GM18511 (cell line): ENCODE measurements at regions not wholly inside any gene's neighbourhood (a gene's known extent, or its start where the extent isn't known, plus 50 kb on each side); places are given as distances from the start of the nearest gene placed in this dataset.

Source experiments
- ATAC-seq: cut with Tn5 transposase; IDR thresholded peaks from one replicate; pipeline ENCODE4 v1.9.1; 2021; ENCODE audit warnings: mild to moderate bottlenecking, moderate library complexity; ENCODE audit not compliant: unreplicated experiment

DNA sequence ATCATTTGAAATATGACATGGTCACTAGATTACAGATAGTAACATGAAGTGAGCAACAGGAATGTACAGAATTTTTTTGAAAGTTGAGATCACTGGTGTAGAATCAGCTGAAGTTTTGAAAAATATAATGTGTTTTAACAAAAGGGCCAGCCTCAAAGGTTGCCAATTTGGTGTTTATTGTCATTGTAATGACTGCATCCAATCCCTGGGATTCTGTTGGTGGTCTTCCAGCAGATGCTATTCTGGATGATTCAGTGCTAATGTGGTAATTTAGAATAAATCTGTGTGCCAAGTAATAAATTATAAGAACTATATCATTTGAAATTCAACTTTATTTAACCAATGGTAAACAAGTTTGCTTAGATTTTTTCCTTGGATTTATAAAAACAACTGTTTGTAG, 436.4 kb upstream of the PKN2 start:
- ATAC-seq = no peak

DNA sequence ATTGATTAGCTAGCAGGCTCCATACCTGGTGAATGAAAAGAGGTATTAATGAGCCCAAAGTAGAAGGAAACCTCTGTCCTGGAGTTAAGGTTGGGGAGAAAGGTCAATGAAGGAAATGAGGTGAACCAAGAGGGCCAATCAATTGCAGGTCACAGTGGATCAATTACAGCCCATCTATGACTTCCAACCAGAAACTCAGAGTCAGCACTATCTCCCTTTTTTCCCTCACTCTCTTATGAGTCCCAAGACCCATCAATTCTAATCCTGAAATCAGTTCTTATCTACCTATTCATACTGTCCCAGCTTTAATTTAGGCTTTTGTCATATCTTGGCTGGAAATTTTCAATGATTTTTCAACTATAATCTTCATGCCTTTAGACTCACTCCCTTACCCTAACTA, 433.2 kb upstream of the PKN2 start:
- ATAC-seq = no peak

DNA sequence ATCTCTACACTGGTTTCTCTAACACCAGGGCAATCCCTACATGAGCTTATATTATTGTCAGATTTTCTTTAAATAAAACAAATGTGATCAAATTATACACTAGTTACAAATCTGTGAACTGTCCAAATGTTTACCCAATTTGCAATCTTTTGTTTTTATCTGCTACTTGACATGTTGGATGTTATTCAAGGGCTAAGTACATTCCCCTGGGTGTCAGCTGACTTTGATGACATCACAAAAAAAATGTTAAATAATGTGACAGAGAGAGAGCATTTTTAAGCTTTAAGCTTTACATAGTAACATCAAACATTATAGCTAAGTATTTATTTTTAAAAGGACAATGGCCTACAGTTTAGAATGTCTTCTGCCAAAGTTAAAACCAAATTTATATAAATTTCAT, 431.3 kb upstream of the PKN2 start:
- no peak for ATAC-seq

DNA sequence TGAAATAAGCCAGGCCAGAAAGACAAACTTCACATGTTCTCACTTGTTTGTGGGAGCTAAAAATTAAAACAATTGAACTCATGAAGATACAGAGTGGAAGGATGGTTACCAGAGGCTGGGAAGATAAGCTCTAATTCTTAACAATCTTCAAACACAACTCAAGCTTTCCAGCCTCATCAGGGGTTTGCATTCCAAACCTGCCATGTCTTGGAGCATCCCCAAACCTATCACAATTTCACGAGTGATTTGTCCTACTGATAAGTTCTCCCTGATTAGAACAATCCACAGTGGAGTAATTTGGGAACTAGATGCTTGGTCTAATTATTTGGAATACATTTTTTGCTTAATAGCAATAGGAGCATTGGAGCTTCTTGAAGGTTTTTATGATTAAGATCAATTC, 418.5 kb upstream of the PKN2 start:
- ATAC-seq = no peak

DNA sequence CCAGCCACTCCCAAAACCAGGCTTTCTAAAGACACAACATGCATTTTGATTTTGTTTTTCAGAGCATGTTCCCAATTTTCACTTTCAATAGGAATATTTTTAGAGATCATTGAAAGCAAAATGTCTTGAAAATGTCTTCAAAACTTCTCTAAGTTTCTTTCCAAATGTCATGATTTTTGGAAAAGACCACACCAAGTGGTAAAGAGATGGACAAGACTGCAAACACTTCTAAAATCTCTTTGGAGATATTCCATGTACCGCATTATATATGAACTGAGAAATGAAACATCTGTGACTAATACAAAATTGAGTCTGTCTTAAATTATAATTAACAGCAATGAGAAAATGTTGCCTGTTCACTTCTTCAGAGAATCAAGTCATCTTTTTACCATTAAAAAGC, 418.0 kb upstream of the PKN2 start:
- ATAC-seq = no peak

DNA sequence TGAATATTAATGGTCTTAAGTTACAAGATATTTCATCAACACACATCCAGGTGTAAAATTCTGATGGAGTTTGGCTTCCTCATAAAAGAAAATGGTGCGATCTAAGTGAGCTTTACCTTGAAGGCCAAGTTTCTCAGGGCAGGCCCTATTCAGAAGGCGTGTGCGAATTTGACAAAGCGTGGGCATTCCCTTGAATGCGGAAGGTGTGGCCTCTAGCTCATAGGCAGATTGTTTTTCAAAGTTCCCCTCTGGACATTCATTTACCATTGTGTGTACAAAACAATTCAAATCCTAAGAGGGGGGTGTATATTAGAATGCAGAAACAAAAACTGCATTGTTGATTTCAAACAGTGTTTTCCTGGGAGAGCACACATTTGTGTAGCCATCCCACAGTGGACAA, 411.9 kb upstream of the PKN2 start:
- no peak for ATAC-seq

DNA sequence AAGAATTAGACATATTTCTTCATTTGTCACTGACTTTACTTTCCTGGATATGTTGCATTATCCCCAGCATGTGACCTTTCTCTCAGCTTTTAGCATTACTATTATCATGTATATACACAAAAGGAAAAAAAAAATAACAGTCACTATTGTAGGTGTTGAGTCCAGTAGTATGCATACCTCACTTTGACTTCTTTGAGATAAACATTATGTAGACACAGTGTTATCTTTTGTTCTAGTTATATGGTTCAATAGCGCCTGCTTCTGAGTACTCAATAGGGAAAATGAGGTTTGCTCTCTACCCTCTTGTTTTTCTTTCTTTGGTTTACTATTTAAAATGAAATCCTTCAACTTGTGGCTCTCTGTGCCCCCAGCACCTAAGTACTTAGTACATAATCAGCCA, 409.6 kb upstream of the PKN2 start:
- ATAC-seq = no peak

DNA sequence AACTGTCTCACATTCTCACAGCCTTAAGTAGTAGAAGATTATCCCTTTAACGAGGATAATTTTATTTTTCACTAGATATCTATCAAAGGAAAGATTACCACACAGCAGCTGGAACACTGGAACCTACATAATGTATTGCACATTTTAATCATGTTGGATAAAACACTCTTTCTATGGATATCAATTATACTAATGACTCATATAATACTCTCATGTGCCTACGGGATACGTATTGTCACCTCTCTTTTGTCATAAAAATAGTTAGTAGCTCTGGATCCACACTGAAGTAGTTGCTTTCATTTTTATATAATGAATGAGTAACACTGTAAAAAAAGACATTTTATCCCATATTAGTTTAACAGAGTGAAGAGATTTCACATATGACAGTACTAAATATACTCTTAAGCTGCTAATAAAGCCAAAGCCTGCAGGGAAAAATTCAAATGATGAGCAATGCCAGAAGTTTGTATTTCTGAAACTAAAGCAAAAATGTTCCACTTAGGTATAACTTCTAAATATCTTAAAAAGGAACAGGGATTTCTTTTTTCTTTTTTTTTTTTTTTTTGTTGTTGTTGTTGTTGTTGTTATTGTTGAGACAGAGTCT, 408.7 kb upstream of the PKN2 start:
- ATAC-seq = no peak

DNA sequence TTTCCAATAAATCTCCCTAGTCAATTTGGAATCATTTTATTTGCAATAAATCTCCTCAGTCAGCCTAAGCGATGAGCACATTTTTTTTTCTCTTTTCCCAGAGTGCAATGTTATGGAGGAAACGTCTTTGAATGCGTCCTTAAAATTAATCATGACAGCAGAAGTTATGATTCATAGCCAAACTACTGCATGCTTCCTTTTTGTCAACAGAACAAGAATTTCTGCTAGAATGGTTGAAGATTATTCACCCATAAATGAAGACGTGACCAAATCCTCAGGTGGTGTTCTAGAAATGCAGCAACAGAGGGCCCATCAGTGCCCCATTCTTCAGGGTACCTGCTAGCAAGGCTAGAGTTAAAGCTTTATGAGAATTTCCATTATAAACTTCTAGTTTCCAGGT, 407.9 kb upstream of the PKN2 start:
- ATAC-seq = peak; percentile 58

DNA sequence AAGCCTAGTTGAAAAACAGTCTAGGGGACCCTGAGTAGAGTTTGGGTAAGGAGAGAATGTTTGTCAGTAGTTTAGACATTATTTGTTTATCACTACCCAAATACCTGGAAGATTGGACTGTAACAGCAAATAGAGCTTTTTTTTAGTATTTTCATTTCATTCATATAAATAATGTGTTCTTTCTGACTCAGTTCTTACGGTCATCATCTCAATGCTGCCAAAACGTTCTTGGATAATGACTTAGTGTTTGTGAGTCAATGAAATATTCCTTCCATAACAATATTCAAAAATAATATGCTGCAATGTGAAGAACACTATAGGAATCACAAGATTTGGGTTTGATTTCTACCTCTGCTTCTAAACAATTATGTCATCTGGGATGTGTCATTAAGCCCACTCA, 400.0 kb upstream of the PKN2 start:
- no peak for ATAC-seq

DNA sequence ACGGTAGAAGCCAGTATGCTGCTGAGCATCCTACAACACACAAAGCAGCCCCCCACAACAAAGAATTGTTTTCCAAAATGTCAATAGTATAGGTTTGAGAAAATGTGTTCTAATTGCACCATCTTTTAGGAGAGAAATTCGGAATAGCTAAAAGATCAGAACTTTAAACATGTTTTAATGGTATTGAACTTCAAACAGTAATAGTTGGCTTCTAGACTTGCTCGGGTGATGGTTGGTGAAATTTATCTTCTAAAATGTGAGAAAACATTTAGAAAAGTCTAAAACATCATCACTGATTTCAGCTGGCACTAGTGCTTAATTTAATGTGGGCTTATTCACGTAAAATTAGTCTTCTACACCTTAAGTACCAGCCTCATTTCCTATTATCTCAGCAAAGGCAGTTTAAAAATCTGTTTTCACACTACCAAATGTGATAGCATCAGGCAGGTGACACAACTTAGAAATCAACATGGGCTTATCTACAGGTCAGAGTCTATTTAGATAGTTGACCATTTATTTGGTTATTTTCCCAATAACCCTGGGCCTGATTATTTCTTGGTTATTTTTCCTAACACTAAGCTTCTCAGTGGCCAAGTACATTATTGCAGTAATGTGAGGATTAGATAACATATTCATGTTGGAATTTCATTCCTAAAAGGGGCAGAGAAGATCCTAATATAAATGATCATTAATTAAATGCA, 399.3 kb upstream of the PKN2 start:
- ATAC-seq = no peak

DNA sequence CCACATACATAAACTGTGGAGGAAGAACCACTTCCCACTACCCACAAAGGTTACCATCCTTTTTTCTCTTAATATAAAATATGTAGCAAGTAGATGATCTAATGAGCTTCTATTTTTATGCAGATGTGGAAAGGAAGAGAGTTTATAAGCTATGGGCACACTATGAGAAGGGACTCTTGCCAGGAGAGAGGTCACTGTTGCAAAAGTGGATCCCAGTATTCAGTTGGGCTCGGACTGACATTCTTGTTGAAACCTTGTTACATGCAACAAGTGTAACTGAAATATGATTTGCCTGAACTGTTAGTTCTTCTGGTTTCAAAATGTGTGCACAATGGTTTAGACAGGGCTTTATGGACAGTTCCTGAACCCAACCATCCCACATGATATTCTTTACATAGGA, 397.4 kb upstream of the PKN2 start:
- ATAC-seq = no peak

DNA sequence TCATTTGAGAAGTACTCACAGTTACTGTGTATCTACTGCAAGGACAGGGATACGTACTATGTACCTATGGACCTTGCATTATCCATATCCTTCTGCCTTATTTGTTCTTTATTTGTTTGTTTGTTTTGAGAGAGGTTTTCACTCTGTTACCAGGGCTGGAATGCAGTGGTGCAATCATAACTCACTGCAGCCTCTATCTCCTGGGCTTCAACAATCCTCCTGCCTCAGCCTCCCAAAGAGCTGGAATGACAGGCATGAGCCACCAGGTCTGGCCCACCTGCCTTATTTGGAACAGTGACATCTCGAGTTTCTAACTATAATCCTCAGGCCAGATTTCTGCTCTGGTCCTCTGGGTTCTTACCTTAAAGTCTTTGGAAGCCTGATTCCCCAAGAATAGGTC, 395.5 kb upstream of the PKN2 start:
- ATAC-seq = no peak

DNA sequence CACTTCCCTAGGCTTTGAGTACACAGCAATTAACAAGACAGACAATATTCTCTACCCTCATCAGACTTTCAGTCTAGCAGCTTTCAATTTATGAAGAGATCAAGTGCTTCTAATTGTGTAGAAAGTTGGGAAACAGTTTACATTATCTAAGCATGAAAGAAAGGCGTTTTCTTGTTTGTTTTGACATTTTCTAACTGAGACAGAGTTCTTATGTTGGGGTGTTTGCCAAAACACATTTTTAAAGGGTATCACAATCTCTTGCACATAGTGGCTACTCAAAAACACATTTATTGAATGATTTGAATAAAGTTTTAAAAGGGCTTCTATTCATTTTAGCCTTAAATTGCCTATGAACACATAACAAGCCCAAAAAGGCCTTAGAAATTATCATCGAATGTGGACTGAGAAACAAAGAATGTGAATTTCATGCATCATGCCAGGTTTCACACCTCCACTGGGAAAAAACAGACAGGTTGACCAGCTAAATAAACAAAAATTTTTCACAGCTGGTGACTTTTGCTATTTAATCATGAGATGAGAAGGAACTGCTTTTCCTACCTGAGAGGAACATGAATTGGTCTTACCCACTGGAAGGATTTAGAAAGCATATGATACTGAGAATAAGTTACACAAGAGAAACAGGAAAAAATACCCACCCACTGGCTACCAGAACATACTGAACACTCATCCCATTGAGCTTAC, 394.5 kb upstream of the PKN2 start:
- no peak for ATAC-seq

DNA sequence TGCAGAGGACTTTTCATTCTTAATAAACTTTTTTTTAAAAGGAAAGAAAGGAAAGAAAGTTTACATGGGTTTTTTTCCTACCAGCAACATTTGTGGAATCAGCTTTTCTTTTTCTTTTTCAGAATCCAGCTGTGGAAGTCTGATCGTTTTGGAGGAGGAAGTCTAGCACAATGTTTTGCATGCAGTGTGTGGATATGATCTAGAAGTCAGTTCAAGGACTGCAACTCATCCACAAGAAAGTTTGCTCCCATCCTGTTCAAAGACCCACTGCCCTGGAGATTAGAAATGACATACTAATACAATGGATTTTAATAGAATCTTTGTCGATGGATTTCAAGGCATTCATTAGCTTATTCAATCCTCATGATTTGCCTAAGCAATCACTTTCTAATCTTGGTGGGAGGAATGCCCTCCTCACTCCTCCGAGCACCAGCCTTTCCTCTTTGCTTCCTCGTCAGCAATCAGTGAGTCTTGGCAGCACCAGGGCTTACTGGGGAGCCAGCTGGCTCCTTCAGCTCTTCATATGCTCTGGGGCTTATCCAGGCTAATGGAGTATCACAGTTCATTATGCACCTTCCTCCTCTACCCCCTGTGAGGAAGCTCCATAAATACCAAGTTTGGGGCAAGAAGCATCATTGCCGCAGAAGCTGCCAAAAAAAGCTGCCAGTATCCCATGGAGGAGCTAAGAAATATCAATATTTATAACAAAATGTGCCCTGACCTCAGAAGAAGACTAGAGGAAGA, 392.3 kb upstream of the PKN2 start:
- ATAC-seq = no peak

DNA sequence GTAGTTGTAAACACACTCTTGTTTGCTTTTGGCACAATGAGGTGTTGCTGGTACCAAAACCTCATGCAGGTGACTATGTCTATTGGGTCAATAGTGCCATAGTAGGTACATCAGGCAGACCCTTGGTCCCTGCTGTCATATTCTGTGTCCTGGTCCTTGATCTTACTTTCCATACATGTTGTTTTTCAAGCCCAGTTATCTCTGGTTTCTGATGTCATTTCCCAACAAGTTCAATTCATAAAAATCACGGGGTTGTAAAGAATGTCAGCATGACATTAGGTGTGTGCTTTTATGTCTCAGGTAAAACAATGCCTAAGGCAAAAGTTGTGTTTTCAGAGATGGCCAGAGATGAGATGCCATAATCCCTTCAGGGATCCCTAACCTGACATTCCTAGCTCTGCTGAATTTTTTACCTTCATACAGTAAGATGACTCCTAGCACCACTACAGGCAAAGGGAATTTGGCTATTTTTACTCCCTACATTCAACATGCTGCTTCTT, 390.3 kb upstream of the PKN2 start:
- ATAC-seq = no peak

DNA sequence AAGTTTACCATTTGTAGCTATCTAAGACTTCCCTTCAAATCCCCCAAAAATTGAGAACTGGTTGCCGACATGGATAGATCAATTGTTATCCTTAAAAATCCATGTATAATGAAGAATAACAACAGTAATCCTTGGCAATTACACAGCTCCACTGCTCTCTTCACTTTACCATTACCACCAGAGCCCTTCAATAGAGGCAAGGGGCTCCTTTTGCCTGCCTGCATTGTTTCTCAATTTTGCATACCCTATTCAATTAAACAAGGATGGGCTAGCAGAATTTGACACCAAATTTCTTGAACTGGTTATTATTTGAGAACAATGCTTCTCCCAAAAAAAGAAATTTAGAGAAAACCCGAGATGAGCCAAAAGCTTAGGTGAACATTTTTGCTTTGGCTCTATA, 387.8 kb upstream of the PKN2 start:
- no peak for ATAC-seq

DNA sequence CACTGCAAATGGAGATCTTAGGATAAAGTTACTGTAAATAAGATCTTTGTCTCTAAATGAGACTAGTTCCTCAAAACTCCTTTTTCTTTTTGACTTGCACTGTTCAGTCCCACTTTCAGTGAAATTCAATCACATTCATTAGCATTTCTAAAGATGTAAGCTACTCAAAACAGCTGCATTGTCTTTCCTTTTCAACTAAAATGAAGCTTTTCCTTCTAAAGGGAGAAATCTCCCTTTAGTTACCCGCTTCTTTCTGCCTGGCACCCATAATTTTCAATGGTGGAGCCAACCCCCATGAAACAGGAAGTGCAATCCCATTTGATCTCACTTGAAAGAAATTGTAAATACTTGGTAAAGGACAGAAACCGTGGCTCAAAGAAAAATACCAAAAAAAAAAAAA, 387.4 kb upstream of the PKN2 start:
- ATAC-seq = no peak

DNA sequence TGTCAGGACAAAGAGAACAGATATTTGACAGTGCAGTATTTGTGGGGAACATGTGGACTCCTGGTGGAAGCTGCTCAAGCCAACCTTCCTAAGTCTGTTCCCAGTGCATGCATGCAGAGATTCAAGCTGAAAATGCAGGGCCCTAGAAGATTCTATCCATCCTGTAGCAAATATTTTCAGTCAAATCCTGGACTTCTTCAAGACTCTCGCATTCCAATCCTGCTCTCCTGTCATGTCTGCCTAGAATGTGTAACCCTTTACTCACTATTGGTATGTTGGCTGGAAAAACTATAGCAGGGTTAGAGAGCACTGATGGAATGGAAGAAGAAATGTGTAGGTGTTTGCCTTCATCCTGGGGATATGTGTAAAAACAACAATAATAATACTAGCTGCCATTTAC, 385.6 kb upstream of the PKN2 start:
- no peak for ATAC-seq

DNA sequence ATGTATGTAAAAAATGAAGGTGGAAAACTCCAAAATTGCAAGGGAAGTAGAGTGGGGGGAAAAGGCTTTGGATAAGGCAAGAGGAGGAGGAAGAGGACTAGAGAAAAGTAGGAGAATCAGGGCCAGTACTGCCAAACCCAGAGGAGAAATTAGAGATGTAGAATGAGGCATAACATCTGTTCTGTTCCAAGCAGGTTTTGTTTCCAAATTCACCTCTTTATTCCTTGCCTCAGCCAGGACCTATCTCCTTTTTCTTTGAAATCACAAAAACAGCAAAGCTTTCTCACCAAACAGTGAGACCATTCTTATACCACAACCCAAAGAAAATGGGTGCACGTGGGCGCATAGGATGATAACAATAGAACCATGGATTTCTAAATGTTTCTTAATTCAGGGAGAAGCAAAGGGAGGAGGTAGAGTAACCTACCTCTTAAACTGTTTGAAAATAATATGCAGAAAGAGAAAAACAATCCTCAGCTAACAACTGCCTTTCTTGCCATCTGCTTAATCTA, 383.3 kb upstream of the PKN2 start:
- no peak for ATAC-seq

DNA sequence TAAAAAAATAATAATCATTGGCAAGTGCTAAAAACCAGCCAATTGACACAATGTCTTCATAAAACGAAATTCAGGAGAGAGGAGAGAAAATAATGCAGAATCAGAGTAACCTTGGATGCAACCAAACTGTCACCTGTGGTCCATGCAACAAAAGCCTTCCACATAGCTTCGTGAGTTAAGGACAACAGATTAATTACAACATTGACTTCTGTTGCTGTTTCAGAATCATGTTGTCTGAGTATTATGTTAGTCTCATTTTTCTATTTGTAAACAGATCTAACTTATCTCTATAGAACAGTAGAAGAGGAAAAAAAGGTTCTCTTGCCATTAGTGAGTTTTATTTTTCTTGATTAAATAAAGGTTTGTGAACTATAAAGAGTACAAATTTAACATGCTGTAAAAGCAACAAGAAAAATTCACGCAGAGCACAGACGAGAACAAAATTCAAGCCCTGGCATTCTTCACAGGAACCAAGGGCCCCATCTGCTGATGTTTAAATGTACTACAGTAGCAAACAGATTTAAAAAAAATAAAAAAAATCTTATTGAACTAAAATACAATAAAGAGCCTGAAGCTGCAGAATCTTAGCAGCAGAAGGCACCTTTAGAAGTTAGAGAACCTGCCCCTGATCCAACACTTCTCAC, 381.1 kb upstream of the PKN2 start:
- no peak for ATAC-seq
